ENCODE measurements at regions not wholly inside any gene's neighbourhood (a gene's known extent, or its start where the extent isn't known, plus 50 kb on each side); places are given as distances from the start of the nearest gene placed in this dataset.

DNA sequence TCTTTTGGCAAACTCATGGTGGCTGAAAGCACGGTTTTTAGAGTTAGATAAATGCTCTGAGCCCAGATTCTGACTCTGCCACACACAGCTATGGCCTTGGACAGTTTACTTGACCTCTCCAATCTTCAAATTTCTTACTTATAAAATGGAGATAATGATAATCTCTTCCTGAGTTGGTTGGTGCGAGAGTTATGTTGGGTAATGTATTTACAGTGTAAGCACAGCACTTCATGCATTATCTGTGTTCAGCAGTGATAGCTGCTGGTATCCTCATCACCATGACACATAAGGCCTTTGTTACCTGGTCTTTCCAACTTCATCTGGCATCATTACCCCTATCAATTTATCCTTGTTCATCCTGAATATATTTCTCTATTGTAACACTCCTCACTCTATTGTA, 178.8 kb upstream of the ELL2 start:
- Mint-ChIP-seq H3K36me3 (ENCODE audit: insufficient read depth, unreplicated experiment) (no peaks in the 10 kb centered on the region), H3K27ac (ENCODE audit: low read depth, unreplicated experiment) (no peak overlapping the region), H3K4me3 (ENCODE audit: unreplicated experiment) (no peak overlapping the region), H3K27me3 (ENCODE audit: insufficient read depth, unreplicated experiment) (no peaks in the 10 kb centered on the region), H3K4me1 (ENCODE audit: insufficient read depth, unreplicated experiment) (peaks cover 7% of the 10 kb centered on the region), H3K9me3 (ENCODE audit: unreplicated experiment) (no peaks in the 10 kb centered on the region)
- no peak for DNase-seq (ENCODE audit: unreplicated experiment)
- TF ChIP-seq, protein P1, sequence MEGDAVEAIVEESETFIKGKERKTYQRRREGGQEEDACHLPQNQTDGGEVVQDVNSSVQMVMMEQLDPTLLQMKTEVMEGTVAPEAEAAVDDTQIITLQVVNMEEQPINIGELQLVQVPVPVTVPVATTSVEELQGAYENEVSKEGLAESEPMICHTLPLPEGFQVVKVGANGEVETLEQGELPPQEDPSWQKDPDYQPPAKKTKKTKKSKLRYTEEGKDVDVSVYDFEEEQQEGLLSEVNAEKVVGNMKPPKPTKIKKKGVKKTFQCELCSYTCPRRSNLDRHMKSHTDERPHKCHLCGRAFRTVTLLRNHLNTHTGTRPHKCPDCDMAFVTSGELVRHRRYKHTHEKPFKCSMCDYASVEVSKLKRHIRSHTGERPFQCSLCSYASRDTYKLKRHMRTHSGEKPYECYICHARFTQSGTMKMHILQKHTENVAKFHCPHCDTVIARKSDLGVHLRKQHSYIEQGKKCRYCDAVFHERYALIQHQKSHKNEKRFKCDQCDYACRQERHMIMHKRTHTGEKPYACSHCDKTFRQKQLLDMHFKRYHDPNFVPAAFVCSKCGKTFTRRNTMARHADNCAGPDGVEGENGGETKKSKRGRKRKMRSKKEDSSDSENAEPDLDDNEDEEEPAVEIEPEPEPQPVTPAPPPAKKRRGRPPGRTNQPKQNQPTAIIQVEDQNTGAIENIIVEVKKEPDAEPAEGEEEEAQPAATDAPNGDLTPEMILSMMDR (IDR thresholded peaks at IDR 0.05; ENCODE audit: unreplicated experiment): no peak
- ChIA-PET POLR2A (interaction anchor here (1.1 to 7.4 kb wide), 3 partner anchors 13 to 63 kb away, joined by 4 to 41 read pairs (median 4); no protein-coding TSS in a partner anchor), CTCF (interaction anchor here (0.7 to 1.2 kb wide), 2 partner anchors 14 to 115 kb away, joined by 3 to 5 read pairs; no protein-coding TSS in a partner anchor)
- intact Hi-C loops (cut with micrococcal nuclease): no loop called here
- no TSS peak for BruUV-seq (replicated peaks)

DNA sequence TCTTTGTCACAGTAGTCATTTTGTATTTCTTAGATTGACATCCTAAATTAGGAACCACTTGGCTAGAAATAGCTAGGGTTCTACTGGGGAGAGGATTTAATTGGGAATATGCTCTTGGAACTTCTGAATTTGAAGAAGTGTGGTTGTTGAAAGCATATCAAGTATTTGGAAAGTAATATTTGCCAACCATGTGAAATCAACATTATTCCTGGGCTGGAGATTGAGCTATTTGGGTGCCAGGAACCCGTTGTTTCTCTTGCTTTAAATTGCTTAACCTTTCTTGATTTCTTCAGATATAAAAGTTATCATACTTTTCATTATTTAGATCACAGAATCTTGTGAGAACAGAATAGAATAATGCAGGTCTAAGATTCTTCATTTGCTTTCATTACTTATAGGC, 178.4 kb upstream of the ELL2 start:
- BruUV-seq (replicated peaks): no TSS peak
- peaks cover 7% of the 10 kb centered on the region for H3K4me1 Mint-ChIP-seq (ENCODE audit: insufficient read depth, unreplicated experiment)
- H3K36me3 Mint-ChIP-seq (ENCODE audit: insufficient read depth, unreplicated experiment): no peaks in the 10 kb centered on the region
- CTCF ChIA-PET: interaction anchor here (0.6 to 1.2 kb wide), 2 partner anchors 13 to 46 kb away, joined by 4 to 5 read pairs; no protein-coding TSS in a partner anchor
- no peak overlapping the region for H3K4me3 Mint-ChIP-seq (ENCODE audit: unreplicated experiment)
- H3K27ac Mint-ChIP-seq (ENCODE audit: low read depth, unreplicated experiment): no peak overlapping the region
- no peak for DNase-seq (ENCODE audit: unreplicated experiment)
- H3K27me3 Mint-ChIP-seq (ENCODE audit: insufficient read depth, unreplicated experiment): no peaks in the 10 kb centered on the region
- intact Hi-C loops (cut with micrococcal nuclease): no loop called here
- TF ChIP-seq, protein P1 (IDR thresholded peaks at IDR 0.05; ENCODE audit: unreplicated experiment): no peak
- H3K9me3 Mint-ChIP-seq (ENCODE audit: unreplicated experiment): no peaks in the 10 kb centered on the region
- POLR2A ChIA-PET: interaction anchor here (1.1 to 7.4 kb wide), 6 partner anchors 9 to 66 kb away, joined by 3 to 41 read pairs (median 4); no protein-coding TSS in a partner anchor

DNA sequence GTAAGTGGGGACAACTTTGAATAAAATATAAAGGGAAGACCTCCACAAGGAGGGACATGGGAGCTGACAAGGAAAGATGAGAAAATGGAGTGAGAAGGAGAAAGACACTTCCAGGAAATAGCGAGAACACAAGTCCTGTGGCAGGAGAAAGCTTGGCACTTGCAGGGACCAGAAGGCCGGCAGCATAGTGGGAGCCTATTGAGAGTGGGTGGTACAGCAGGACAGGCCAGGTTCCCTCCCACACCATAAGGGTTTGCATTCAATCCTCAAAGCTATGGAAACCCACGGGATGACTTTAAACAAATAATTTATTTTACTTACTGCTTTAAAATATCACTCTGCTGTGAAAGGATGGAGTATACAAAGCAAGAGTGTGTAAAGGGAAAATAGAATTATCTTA, 173.2 kb upstream of the ELL2 start:
- Mint-ChIP-seq H3K27ac (ENCODE audit: low read depth, unreplicated experiment) (no peak overlapping the region), H3K4me3 (ENCODE audit: unreplicated experiment) (no peak overlapping the region), H3K36me3 (ENCODE audit: insufficient read depth, unreplicated experiment) (no peaks in the 10 kb centered on the region), H3K9me3 (ENCODE audit: unreplicated experiment) (no peaks in the 10 kb centered on the region), H3K27me3 (ENCODE audit: insufficient read depth, unreplicated experiment) (no peaks in the 10 kb centered on the region), H3K4me1 (ENCODE audit: insufficient read depth, unreplicated experiment) (no peaks in the 10 kb centered on the region)
- no TSS peak for BruUV-seq (replicated peaks)
- TF ChIP-seq, protein P1 (IDR thresholded peaks at IDR 0.05; ENCODE audit: unreplicated experiment): no peak
- intact Hi-C loops (cut with micrococcal nuclease): no loop called here
- ChIA-PET POLR2A (no interaction called here), CTCF (interaction anchor here (0.6 to 1.1 kb wide), 3 partner anchors 7 to 175 kb away, joined by 3 to 4 read pairs (median 4); no protein-coding TSS in a partner anchor)
- DNase-seq (ENCODE audit: unreplicated experiment): no peak

DNA sequence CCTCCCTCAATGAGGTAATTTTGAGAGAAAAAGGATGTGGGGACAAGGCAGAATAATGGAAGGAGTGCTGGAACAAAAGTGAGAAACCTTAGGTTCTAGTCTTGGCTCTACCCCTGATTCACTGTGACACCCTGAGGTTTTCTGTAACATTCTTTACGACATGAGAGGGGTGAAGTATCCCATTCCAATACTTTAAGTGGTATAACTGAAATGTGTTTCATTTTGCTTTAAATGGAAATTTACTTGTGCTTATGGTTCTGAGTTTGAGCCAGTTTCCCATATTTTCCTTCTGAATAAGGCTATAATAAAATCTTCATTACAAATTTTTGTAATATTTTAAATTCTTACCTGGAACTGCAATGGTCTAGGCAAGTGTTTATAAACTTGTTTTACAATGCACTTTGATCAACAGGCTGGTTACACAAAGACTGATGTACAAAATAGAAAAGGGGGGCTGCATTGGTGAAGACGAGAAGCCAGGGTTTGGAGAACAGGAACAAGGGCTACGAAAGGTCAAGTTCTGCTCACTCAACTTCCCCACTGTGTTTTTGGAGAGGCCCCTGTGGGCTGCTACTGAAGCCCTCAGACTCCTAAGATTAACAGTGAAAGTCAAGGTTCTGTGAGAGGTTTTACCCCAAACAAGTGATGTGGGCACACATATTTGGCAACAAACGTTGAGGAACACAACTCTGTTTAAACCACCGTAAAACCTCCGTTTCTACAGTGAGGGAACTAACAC, 171.9 kb upstream of the ELL2 start:
- no TSS peak for BruUV-seq (replicated peaks)
- POLR2A ChIA-PET: no interaction called here
- TF ChIP-seq, protein P1 (IDR thresholded peaks at IDR 0.05; ENCODE audit: unreplicated experiment): no peak
- no peak overlapping the region for H3K4me3 Mint-ChIP-seq (ENCODE audit: unreplicated experiment)
- DNase-seq (ENCODE audit: unreplicated experiment): no peak
- intact Hi-C loops (cut with micrococcal nuclease): no loop called here
- CTCF ChIA-PET: interaction anchor here (0.7 kb wide), 1 partner anchor 26 kb away, joined by 4 read pairs; no protein-coding TSS in a partner anchor
- H3K27me3 Mint-ChIP-seq (ENCODE audit: insufficient read depth, unreplicated experiment): no peaks in the 10 kb centered on the region
- no peaks in the 10 kb centered on the region for H3K4me1 Mint-ChIP-seq (ENCODE audit: insufficient read depth, unreplicated experiment)
- H3K27ac Mint-ChIP-seq (ENCODE audit: low read depth, unreplicated experiment): no peak overlapping the region
- no peaks in the 10 kb centered on the region for H3K36me3 Mint-ChIP-seq (ENCODE audit: insufficient read depth, unreplicated experiment)
- no peaks in the 10 kb centered on the region for H3K9me3 Mint-ChIP-seq (ENCODE audit: unreplicated experiment)

All from MCF 10A (cell line).